Loucy (cell line): ENCODE measurements at regions not wholly inside any gene's neighbourhood (a gene's known extent, or its start where the extent isn't known, plus 50 kb on each side); places are given as distances from the start of the nearest gene placed in this dataset.

Experiments used
- H2AFZ ChIP-seq: fragments of 200-600 bp; sonication (generic); 2 replicates; pipeline ENCODE4 v1.6.0; 2016; ENCODE audit warnings: antibody characterized with exemption, mild to moderate bottlenecking, low read length, moderate library complexity
- H3F3A ChIP-seq: fragments of 200-600 bp; 2 replicates; pipeline ENCODE4 v1.6.0; 2016; ENCODE audit warnings: antibody characterized with exemption, low read depth, mild to moderate bottlenecking
- H3K27me3 ChIP-seq: fragments of 200-600 bp; sonication (generic); 2 replicates; pipeline ENCODE4 v1.6.1; 2014; ENCODE audit warnings: low read length, mild to moderate bottlenecking; ENCODE audit not compliant: insufficient read depth, poor library complexity, severe bottlenecking
- H3K36me3 ChIP-seq: fragments of 200-600 bp; sonication (generic); 2 replicates; pipeline ENCODE4 v1.6.1; 2016; ENCODE audit warnings: low read length; ENCODE audit not compliant: insufficient read depth
- H3K4me1 ChIP-seq: fragments of 200-600 bp; sonication (generic); 2 replicates; pipeline ENCODE4 v1.5.1; 2014; ENCODE audit warnings: low read length, mild to moderate bottlenecking; ENCODE audit not compliant: insufficient read depth, poor library complexity, severe bottlenecking
- H3K4me2 ChIP-seq: fragments of 200-600 bp; sonication (generic); 2 replicates; pipeline ENCODE4 v1.6.0; 2014; ENCODE audit warnings: antibody characterized with exemption, low read length, low read depth, mild to moderate bottlenecking; ENCODE audit not compliant: poor library complexity, severe bottlenecking
- H3K4me3 ChIP-seq: fragments of 200-600 bp; sonication (generic); 2 replicates; pipeline ENCODE4 v1.5.1; 2014; ENCODE audit warnings: low read length, mild to moderate bottlenecking, mixed read lengths; ENCODE audit not compliant: poor library complexity, severe bottlenecking
- H3K79me2 ChIP-seq: fragments of 200-600 bp; sonication (generic); 2 replicates; pipeline ENCODE4 v1.6.1; 2014; ENCODE audit warnings: low read length; ENCODE audit not compliant: insufficient read depth
- H3K9ac ChIP-seq: fragments of 200-600 bp; sonication (generic); 2 replicates; pipeline ENCODE4 v1.6.0; 2014; ENCODE audit warnings: mild to moderate bottlenecking, low read depth, low read length, moderate library complexity; ENCODE audit not compliant: poor library complexity, severe bottlenecking
- H3K9me2 ChIP-seq: fragments of 200-600 bp; sonication (generic); replicated peaks from 2 replicates; pipeline ENCODE4 v1.6.1; 2016; ENCODE audit warnings: low read depth, low read length, mixed read lengths
- H3K9me3 ChIP-seq: fragments of 200-600 bp; sonication (generic); 2 replicates; pipeline ENCODE4 v1.6.1; 2014; ENCODE audit warnings: mild to moderate bottlenecking, antibody characterized with exemption, low read length, low read depth; ENCODE audit not compliant: insufficient read depth
- H4K20me1 ChIP-seq: fragments of 200-600 bp; sonication (generic); 2 replicates; pipeline ENCODE4 v1.6.0; 2014; ENCODE audit warnings: antibody characterized with exemption, low read length, mild to moderate bottlenecking; ENCODE audit not compliant: insufficient read depth, poor library complexity, severe bottlenecking
- CTCF ChIP-seq: fragments of 200-600 bp; sonication (generic); conservative IDR thresholded peaks from 2 replicates; pipeline ENCODE4 v1.5.1; 2014; ENCODE audit warnings: mild to moderate bottlenecking, antibody characterized with exemption, low read length
- EZH2phosphoT487 ChIP-seq: fragments of 200-600 bp; IDR thresholded peaks from 2 replicates; pipeline ENCODE4 v1.6.1; 2018; ENCODE audit warnings: antibody characterized with exemption, mild to moderate bottlenecking, moderate library complexity, borderline replicate concordance

- no peak overlapping the region for H3K9ac ChIP-seq
- H3K79me2 ChIP-seq, result no peaks in the 10 kb centered on the region
- TF ChIP-seq CTCF, result no peak
- TF ChIP-seq EZH2phosphoT487, result no peak
- no peak overlapping the region for H3K4me3 ChIP-seq
- no peak overlapping the region for H3K4me2 ChIP-seq
- no peaks in the 10 kb centered on the region for H3K36me3 ChIP-seq
- no peaks in the 10 kb centered on the region for H3K9me2 ChIP-seq
- H3K4me1 ChIP-seq, result peaks cover 7% of the 10 kb centered on the region
- H3K27me3 ChIP-seq, result no peaks in the 10 kb centered on the region
- H3F3A ChIP-seq, result no peaks in the 10 kb centered on the region
- no peaks in the 10 kb centered on the region for H4K20me1 ChIP-seq
- H2AFZ ChIP-seq, result no peak overlapping the region
- H3K9me3 ChIP-seq, result no peaks in the 10 kb centered on the region
Measured at GRCh38 chr12:89117448-89118034, 234.8 kb downstream of the DUSP6 start.

- H4K20me1 ChIP-seq, result no peaks in the 10 kb centered on the region
- H3K4me1 ChIP-seq, result no peaks in the 10 kb centered on the region
- H3K4me2 ChIP-seq, result no peak overlapping the region
- no peak overlapping the region for H3K4me3 ChIP-seq
- H2AFZ ChIP-seq, result no peak overlapping the region
- H3K27me3 ChIP-seq, result no peaks in the 10 kb centered on the region
- H3K9me3 ChIP-seq, result no peaks in the 10 kb centered on the region
- H3K79me2 ChIP-seq, result no peaks in the 10 kb centered on the region
- no peaks in the 10 kb centered on the region for H3K9me2 ChIP-seq
- H3K9ac ChIP-seq, result no peak overlapping the region
- H3F3A ChIP-seq, result no peaks in the 10 kb centered on the region
- H3K36me3 ChIP-seq, result no peaks in the 10 kb centered on the region
- TF ChIP-seq EZH2phosphoT487, result no peak
- TF ChIP-seq CTCF, result no peak
Measured at GRCh38 chr12:89111964-89112363, 240.3 kb downstream of the DUSP6 start.

GRCh38 chr12:89108265-89108664 lies 244.0 kb downstream of the DUSP6 start:
- H3K9me3 ChIP-seq, result no peaks in the 10 kb centered on the region
- no peaks in the 10 kb centered on the region for H3K4me1 ChIP-seq
- TF ChIP-seq EZH2phosphoT487 (no peak), CTCF (no peak)
- H3K4me3 ChIP-seq, result no peak overlapping the region
- H3F3A ChIP-seq, result no peaks in the 10 kb centered on the region
- no peak overlapping the region for H3K9ac ChIP-seq
- no peaks in the 10 kb centered on the region for H4K20me1 ChIP-seq
- H3K79me2 ChIP-seq, result no peaks in the 10 kb centered on the region
- H2AFZ ChIP-seq, result no peak overlapping the region
- H3K4me2 ChIP-seq, result no peak overlapping the region
- H3K27me3 ChIP-seq, result no peaks in the 10 kb centered on the region
- H3K9me2 ChIP-seq, result no peaks in the 10 kb centered on the region
- no peaks in the 10 kb centered on the region for H3K36me3 ChIP-seq
